NCI-H446 treated with DMSO at 0.1 percent for 48 hours (cell line): ENCODE measurements at regions not wholly inside any gene's neighbourhood (a gene's known extent, or its start where the extent isn't known, plus 50 kb on each side); places are given as distances from the start of the nearest gene placed in this dataset.

Experiments
- DNase-seq: peaks from one replicate; lab custom pipeline; 2025; lab: John Stamatoyannopoulos, UW

- DNase-seq: no peak
These were observed 89.0 kb downstream of the RPL22L1 start for GRCh38 chr3:170780955-170781354.

- no peak for DNase-seq
These were observed 89.5 kb downstream of the RPL22L1 start for GRCh38 chr3:170780471-170780870.

GRCh38 chr3:170778240-170779217 lies 91.5 kb downstream of the RPL22L1 start:
- no peak for DNase-seq

- DNase-seq: no peak
These were observed 92.5 kb downstream of the RPL22L1 start for GRCh38 chr3:170777564-170777926.

DNA sequence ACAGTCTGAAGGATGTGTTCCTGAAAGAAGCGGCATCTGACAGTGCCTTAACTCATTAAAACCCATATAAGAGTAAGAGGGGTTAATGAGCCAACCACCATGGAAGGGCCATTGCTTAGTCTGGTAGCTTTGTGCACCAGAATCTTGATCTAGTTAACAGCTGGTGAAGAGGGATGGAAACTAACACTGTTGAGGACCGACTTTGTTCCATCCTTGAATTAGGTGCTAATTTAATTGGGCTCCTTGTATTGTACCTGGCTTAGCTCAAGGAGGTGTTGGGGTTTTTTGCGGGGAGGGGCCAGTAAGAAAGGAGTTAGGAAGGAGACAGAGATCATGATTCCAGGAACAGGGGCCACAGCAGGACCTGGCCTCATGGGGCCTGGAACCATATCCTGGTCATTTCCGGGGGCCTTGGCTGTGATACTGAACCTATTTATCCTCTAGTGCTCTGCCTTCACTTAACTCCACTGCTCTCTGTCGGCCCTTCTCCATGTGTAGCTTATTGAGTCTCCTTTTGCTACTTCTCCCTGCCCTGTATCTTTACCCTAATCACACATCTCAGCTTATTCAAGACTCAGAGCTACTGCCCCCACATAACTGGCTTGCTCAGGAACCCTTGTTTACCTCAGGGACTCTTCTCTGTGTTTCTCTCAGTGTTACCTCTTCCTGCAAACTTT lies 93.0 kb downstream of the RPL22L1 start:
- DNase-seq: no peak

- DNase-seq: no peak
These were observed 96.1 kb downstream of the RPL22L1 start for GRCh38 chr3:170773682-170774425.

- no peak for DNase-seq
These were observed 97.8 kb downstream of the RPL22L1 start for GRCh38 chr3:170772175-170772574.

DNA sequence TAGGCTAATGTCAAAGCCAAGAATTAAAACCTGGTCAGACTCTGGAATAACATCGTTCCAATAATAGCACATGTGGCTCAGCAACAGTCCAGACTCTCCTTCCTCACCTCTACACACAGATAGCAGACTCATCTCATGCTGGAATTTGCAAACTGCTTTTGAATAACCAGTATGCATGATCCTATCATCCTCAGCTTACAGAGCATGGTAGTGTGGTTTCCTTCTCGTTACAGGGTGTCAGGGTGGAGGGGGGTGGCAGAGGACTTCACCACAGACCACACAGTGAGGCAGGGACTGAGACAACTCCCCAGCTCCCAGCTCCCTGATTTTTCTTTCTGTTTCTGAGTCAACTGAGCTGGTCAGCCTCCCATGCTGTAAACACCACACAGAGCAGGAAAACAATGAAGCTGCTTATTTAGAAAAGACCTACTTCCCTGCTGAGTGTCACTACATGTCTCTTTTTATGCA lies 101.6 kb downstream of the RPL22L1 start:
- no peak for DNase-seq

DNA sequence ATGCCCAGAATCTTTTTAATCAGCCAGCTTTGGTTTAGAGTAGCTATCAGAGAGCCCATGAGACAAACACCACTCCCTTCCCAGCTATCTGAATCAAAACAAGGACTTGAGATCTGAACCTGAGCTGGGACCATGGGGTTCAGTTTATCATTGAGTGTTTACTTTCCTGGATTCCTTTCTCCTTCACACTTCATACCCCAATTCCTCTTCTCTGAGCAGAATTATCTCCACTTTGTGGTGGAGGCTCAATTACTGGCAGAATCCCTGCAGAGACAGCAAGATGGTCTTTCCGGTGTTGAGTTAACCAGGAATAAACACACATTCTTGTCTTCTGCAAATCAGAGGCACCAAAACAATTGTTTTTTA lies 102.4 kb downstream of the RPL22L1 start:
- no peak for DNase-seq

DNA sequence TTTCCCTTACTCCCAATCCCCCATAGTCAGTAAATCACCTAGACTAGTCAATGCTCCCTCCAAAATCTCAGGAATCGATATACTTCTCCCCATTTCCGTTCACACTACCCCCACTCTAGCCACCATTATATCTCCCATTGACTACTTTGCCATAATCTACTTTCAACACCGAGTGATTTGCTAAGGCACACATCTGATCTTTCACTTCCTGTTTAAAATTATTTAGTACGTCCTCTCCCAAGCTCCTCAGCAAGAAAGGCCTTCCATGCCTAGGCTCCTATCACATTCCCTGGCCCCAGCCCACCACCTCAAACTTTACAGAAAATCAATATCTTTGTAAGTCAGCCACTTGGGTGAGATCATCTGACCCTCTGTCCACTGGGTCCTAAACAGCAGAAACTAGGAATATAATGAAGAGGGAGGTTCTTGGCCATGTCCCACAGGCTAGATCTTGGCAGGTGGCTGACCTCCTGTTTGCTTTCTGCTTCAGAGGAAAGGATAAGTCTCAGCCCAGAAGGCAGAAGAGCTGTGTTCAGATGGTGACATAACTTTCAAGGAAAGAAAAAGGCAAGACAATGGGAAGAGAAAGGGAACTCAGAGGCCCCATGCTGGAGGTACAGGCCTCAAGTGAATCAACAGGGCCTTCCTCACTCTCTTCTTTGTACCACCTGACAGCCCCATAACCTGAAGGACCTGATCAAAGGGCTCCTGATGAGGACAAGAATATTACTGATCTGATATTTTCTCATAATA lies 103.0 kb downstream of the RPL22L1 start:
- no peak for DNase-seq

DNA sequence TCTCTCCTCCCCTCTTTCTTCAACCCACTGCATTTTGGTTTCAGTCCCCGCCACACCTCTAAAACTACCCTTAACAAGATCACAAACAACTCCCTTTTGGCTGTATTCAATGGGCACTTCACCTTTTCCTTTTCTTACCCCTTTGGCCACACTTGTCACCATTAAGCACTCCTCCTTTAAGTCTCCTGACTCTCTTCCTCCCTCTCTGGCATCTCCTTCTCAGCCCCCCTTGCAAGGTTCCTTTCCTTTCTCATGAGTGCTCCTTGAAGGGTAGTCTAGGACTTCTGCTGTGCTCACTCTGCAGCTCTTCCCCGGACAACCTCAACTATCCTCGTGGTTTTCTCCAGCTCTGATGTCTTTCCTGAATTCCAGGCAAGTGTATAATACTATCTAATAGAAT lies 103.7 kb downstream of the RPL22L1 start:
- no peak for DNase-seq

DNA sequence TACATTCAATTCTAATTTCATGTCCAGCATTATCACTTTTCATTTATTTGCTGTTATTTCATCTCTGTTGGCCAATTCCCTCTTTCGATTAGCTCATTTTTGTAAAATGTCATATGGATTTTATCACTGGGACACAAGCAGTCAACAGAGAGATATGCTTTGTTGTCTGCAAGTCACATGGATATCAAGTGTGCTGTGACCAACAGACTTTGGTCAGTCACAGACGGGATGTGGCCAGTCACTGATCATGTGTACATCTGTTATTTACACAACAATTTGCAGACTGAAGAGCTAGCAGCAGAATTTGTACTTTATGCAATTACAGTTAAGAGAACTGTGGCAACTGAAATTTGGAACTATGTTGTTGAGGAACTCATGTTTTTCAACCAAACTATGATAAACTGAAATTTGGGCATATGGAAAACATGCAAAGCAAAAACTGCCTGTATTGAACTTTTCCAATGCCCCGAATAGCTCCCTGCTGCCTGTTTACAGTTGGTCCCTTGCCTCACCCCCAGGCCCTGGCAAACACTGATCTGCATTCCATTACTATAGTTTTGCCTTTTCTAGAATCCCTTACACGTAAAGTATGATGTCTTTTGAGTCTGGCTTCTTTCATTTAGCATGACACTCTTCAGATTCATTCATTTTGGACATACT lies 104.4 kb downstream of the RPL22L1 start:
- DNase-seq: no peak

- DNase-seq: no peak
These were observed 106.0 kb downstream of the RPL22L1 start for GRCh38 chr3:170764017-170764416.

GRCh38 chr3:170762064-170762463 lies 107.9 kb downstream of the RPL22L1 start:
- DNase-seq: no peak

- DNase-seq: no peak
These were observed 108.9 kb downstream of the RPL22L1 start for GRCh38 chr3:170761103-170761502.

DNA sequence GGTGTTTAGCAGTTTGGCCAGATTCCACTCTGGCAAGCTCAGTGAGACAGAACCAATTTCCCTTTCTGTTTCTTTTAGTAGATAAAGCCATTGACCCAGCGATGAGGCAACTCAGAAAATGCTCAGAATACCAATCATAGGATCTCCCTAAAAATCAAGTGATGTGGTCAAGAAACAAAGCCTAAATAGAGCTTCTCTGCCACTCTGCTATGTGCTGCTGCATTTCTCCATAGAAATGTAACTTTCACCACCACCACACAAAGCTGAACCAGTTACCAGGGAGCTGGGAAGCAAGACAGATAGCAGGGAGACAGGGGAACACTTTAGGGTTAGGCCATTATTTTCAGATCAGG lies 109.8 kb downstream of the RPL22L1 start:
- no peak for DNase-seq

DNA sequence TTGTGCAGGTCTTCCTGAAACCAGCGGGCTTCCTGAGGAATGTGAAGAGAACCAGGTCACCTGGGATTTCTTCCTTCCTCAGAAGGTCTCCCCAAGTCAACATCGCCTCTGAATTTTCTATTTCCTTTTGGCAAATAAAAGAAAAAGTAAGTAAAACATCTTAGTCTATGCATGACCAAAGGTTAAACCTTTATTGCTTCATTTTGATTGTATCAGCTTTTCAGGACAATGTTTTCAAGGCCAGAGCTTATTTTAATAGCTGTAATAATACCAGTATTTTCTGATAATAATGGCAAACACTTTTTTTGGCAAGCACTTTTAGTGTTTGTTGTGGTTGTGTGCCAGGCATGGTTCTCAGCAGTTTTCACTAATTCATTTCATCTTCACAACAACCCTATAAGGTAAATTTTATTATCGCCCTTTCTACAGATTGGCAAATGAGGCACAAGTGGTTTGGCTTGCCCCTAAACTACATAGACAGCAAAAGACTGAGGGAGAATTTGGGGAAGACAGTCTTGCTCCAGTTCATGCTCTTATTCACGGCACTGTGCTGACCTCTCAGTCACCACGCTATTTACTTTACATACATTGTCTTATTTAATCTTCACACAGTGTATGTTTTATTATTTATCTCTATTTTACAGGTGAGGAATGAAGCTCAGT lies 110.4 kb downstream of the RPL22L1 start:
- DNase-seq: no peak

- no peak for DNase-seq
These were observed 113.0 kb downstream of the RPL22L1 start for GRCh38 chr3:170757038-170757437.

GRCh38 chr3:170754311-170754693 lies 115.7 kb downstream of the RPL22L1 start:
- no peak for DNase-seq

DNA sequence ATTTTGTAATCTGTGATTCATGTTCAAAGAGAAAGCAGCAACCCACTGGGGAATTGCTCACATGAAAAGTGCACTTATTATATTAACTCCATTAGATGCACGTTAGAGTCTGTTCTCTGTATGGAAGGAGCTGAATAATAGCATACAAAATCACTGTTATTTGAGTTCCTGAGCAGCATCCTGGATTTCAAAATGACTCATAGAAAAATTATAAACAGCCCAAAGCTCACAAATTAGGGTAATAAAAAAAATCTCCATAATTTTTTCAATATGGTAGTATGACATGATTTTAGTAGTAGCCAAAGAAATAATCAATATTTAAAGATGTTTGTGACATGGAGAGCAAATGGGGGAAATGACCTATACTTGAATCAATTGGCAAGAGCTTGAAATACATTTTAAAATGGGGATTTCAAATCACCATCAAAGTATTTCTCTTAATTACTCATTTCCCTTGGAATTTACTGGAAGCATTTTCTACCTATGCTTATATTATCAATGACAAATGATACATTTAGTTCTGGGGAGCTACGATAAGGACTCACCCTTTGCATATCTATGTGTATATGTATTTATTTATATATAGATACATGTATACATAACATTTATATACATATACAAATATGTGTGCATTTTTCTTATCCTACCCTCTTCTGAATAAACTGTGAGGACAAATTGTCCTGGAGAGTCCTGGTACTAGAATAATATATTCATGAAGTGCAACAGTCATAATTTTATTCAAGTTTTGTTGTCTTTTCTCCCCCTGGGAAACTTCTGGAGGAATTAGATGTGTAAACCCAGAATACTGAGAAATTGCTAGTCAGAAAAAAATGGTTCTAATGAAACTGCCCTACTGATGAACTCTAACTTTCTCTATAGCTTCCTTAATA lies 116.3 kb downstream of the RPL22L1 start:
- DNase-seq: no peak
